GM13977 (cell line): ENCODE measurements at regions not wholly inside any gene's neighbourhood (a gene's known extent, or its start where the extent isn't known, plus 50 kb on each side); places are given as distances from the start of the nearest gene placed in this dataset.

ENCODE experiments used
- DNase-seq: peaks from one replicate; pipeline ENCODE4 v3.0.0; 2012; ENCODE audit warnings: low spot score
- in situ Hi-C: fragments of 300-500 bp; cut with MboI; formaldehyde crosslinking; loops from one replicate; pipeline ENCODE4 v1.12.0; 2022; ENCODE audit warnings: low sequenced_read_pairs, low pct_unique_long_range_greater_than_20kb, mixed read lengths, inconsistent platforms; ENCODE audit not compliant: unreplicated experiment
- TF ChIP-seq, protein P1 (sequence below): IDR thresholded peaks from 2 replicates; pipeline ENCODE4 v1.5.1; 2012; ENCODE audit warnings: mild to moderate bottlenecking, control low read depth; ENCODE audit not compliant: insufficient read depth; ENCODE audit errors: extremely low read depth, missing control alignments

DNA sequence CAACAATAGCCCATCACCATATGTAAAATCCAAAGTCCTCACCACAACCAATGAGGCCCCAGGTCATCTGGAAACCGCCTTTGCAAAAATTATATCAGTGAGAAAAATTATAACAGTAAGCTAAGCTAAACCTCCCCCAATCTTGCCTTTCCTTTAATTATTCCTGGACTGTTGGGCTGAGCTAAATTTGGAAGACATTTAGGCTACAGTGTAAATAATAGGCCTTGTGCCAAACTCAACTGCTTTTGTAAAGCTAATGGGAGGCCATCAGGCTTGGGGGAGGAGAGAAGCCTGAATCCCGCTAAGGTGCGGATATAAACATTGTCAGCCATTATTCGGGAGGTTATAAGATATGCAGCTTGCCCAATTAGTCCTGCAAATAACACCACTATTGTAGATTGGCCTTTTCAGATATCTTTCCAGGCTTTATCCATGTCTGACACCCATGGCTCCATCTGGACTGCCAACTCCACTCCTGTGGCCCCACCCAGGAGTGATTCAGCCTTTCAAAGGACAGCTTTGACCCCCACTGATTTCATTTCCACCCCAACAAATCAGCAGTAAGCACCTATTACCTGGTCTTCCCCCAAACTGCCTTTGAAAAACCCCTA, 53.0 kb upstream of the CA12 start:
- in situ Hi-C loops = no loop called here
- TF ChIP-seq, protein P1, sequence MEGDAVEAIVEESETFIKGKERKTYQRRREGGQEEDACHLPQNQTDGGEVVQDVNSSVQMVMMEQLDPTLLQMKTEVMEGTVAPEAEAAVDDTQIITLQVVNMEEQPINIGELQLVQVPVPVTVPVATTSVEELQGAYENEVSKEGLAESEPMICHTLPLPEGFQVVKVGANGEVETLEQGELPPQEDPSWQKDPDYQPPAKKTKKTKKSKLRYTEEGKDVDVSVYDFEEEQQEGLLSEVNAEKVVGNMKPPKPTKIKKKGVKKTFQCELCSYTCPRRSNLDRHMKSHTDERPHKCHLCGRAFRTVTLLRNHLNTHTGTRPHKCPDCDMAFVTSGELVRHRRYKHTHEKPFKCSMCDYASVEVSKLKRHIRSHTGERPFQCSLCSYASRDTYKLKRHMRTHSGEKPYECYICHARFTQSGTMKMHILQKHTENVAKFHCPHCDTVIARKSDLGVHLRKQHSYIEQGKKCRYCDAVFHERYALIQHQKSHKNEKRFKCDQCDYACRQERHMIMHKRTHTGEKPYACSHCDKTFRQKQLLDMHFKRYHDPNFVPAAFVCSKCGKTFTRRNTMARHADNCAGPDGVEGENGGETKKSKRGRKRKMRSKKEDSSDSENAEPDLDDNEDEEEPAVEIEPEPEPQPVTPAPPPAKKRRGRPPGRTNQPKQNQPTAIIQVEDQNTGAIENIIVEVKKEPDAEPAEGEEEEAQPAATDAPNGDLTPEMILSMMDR = no peak

GRCh38 chr15:63435204-63435820, 53.7 kb upstream of the CA12 start:
- in situ Hi-C loops = no loop called here
- no peak for DNase-seq
- TF ChIP-seq, protein P1 = no peak

More for the DNA sequence above, 53.0 kb upstream of the CA12 start:
- DNase-seq = no peak

DNA sequence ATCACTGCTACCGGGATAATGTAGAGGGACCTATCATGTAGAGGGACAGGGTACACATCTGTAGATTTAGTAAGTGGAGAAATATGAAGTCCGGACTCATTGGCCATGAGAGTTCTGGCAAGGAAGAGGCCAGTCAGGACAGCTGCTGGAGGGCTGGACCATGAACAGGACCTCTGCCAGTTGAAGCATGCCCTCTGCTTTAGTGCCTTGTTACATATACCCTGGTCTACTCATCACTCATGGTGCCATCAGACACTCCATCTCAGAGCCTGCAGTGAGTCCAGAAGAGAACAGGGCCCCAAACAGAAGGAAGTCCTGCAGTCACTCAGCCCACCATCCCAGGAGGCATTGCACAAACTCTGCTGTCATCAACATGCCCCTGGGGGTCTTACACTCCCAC, 54.7 kb upstream of the CA12 start:
- in situ Hi-C loops = no loop called here
- TF ChIP-seq, protein P1 = no peak

DNA sequence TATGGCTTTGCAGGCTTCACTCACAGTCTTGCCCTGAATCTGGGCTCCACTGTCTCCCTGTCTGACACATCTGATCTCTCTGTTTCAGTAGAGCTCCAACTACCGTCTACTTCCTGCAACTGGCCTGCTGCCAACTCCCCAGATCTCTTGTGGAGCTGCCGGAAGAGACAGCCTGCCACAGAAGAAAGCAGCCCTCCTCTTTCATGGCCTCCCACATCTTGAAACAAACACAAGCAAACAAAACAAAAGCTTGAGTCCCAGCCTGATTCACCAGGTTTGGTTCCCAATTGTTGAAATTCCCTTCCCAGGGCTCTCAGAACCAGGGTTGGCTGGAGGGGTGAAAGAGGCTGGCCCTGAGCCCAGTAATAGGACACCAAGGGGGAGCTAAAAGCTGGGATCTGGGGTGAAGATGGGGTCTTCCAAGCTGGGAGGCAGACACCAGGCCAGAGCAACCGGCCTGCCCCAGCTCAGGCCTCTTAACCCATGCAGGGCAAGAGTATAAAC, 55.3 kb upstream of the CA12 start:
- in situ Hi-C loops = no loop called here
- peak; percentile 33 for DNase-seq
- TF ChIP-seq, protein P1 = no peak

More for the DNA sequence above, 54.7 kb upstream of the CA12 start:
- DNase-seq = no peak

DNA sequence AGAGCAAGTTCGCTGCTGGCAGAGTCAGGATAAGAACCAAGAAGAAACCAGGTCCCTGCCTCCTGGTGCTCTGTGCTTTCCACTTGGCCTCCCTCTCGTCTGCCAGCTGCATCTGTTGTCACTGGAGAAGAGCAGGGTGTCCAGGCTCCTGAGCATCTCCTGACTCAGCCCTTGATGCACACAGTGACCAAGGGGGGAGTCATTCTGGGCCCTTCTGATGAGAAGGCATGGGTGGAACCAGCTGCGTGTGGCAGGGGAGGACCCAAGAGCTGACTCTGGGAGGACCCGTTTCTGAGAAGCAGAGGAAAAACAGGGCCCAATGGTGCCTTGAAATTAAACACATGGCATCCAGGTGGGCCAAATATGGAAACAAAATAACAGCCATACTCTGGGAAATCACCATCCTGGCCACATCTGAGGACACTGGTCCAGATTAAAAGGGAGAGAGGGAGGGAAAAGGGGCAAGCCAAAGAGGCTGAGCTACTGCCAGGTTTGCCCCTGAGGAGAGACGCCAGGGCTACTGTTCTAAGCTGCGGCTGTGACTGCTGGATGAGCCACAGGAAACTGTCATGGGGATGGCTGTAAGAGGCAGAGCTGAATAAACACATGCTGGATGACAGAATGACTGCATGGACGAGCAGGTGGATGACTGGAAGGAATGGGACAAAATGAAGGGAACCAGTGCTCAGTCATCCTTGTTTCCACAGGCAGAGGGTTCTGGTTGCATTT, 58.1 kb upstream of the CA12 start:
- in situ Hi-C loops = no loop called here
- TF ChIP-seq, protein P1 = no peak
- DNase-seq = no peak

- TF ChIP-seq, protein P1 = no peak
- no peak for DNase-seq
- in situ Hi-C loops = no loop called here
Measured at GRCh38 chr15:63440265-63440648, 58.6 kb upstream of the CA12 start.
